Astrocyte of the cerebellum (primary cell): ENCODE measurements at regions not wholly inside any gene's neighbourhood (a gene's known extent, or its start where the extent isn't known, plus 50 kb on each side); places are given as distances from the start of the nearest gene placed in this dataset.

Experiments used
- DNase-seq: peaks from one replicate; pipeline ENCODE4 v3.0.0-alpha.2; 2011; ENCODE audit warnings: low read depth
- H3K4me3 ChIP-seq: 2 replicates; pipeline ENCODE4 v1.5.1; 2011; ENCODE audit warnings: mild to moderate bottlenecking, low read depth, low read length, moderate library complexity
- CTCF ChIP-seq: IDR thresholded peaks from 2 replicates; pipeline ENCODE4 v1.5.1; 2012; ENCODE audit warnings: low read length, low read depth, moderate library complexity, mild to moderate bottlenecking; ENCODE audit errors: missing control alignments
- in situ Hi-C: cut with HindIII; loops from 2 replicates; pipeline ENCODE4 v1.10.0; 2017; ENCODE audit warnings: low sequenced_read_pairs

- in situ Hi-C loops: no loop called here
- no peak for TF ChIP-seq CTCF
- no peak overlapping the region for H3K4me3 ChIP-seq
- DNase-seq: no peak
Observed at GRCh38 chr2:19536136-19536535, 177.7 kb upstream of the OSR1 start.

GRCh38 chr2:19532547-19533196 lies 174.2 kb upstream of the OSR1 start:
- no peak for DNase-seq
- no peak overlapping the region for H3K4me3 ChIP-seq
- TF ChIP-seq CTCF: no peak
- in situ Hi-C loops: no loop called here

DNA sequence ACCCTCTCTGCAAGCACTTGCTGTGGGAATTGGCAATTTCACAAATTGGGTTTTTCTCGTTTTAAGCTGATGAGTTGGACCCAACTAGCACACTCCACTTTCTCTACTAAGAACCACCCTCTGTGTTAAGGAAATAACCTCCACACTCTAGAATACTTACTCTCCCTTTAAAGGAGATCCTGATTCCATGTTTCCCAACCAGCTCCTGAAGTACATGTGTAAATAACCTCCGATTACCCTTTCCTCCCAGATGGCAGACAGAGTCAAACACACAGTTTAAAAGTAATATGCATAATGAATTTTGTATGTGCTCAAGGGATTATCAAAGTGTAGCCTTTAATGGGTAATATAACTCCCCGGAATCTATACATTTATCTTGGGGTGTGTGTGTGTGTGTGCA lies 171.3 kb upstream of the OSR1 start:
- no peak overlapping the region for H3K4me3 ChIP-seq
- in situ Hi-C loops: no loop called here
- DNase-seq: no peak
- no peak for TF ChIP-seq CTCF

- no peak overlapping the region for H3K4me3 ChIP-seq
- no peak for DNase-seq
- no peak for TF ChIP-seq CTCF
- in situ Hi-C loops: no loop called here
Observed at GRCh38 chr2:19527771-19528170, 169.3 kb upstream of the OSR1 start.

DNA sequence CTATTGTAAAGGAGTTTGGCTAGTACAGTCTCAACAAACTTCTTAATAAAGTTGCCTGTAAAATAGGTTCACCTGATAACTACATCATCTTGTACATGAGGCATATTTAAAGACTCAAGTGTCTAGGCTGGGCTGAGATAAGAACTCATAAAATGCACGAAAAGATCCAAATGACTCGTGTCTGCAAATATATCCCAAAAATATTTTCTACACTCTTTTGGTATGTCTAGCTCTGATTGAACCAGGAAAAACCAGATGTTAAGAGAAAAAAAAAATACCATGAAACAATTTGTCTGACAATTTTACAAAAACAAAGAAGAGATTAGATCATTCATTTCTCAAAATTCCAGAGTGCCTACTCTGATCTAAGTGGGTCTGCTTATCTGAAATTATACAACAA lies 166.9 kb upstream of the OSR1 start:
- in situ Hi-C loops: no loop called here
- H3K4me3 ChIP-seq: no peak overlapping the region
- TF ChIP-seq CTCF: no peak
- no peak for DNase-seq

DNA sequence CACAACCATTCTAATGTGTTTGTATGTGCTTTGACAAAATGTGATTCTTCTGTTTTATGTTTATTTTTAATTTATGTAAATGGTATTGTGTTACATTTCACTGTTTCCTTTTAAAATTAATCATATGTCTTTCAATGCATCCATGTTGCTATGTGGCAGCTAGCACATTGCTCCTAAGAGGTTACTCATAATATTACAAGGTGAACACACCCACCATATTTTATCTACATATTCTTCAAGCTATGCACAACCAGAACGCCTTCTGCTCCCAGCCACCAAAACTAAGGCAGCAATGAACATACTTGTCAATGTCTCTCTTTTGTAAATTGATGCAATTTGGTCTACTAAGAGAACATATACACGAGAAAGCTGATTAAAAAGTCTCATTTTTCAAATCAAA lies 160.6 kb upstream of the OSR1 start:
- in situ Hi-C loops: no loop called here
- no peak overlapping the region for H3K4me3 ChIP-seq
- DNase-seq: no peak
- no peak for TF ChIP-seq CTCF
